ENCODE measurements at regions not wholly inside any gene's neighbourhood (a gene's known extent, or its start where the extent isn't known, plus 50 kb on each side); places are given as distances from the start of the nearest gene placed in this dataset.
A peak's percentile ranks its signal among the peaks of the same experiment; 100 is the strongest.

GRCh38 chr2:173649527-173650219 is 295.0 kb downstream of the CDCA7 start:
- DNase-seq, result no peak

GRCh38 chr2:173651891-173652290 is 297.2 kb downstream of the CDCA7 start:
- no peak for DNase-seq

- peak; percentile 38 for DNase-seq
Observed at GRCh38 chr2:173652311-173652710, 297.6 kb downstream of the CDCA7 start.

GRCh38 chr2:173652767-173653431 is 298.2 kb downstream of the CDCA7 start:
- peak; percentile 97 for DNase-seq

- DNase-seq, result no peak
Observed at GRCh38 chr2:173653432-173653805, 298.7 kb downstream of the CDCA7 start.

- DNase-seq, result no peak
Observed at GRCh38 chr2:173654161-173654895, 299.7 kb downstream of the CDCA7 start.

GRCh38 chr2:173654896-173655265 is 300.2 kb downstream of the CDCA7 start:
- DNase-seq, result no peak

GRCh38 chr2:173656086-173656485 is 301.4 kb downstream of the CDCA7 start:
- no peak for DNase-seq

GRCh38 chr2:173657996-173658717 is 303.5 kb downstream of the CDCA7 start:
- peak; percentile 84 for DNase-seq

GRCh38 chr2:173658946-173659371 is 304.3 kb downstream of the CDCA7 start:
- DNase-seq, result no peak

GRCh38 chr2:173659509-173659908 is 304.8 kb downstream of the CDCA7 start:
- DNase-seq, result no peak

GRCh38 chr2:173661586-173661985 is 303.6 kb downstream of the SP3 start:
- DNase-seq, result no peak

GRCh38 chr2:173663353-173663752 is 301.8 kb downstream of the SP3 start:
- no peak for DNase-seq

- no peak for DNase-seq
Observed at GRCh38 chr2:173663835-173664512, 301.2 kb downstream of the SP3 start.

GRCh38 chr2:173664513-173664910 is 300.7 kb downstream of the SP3 start:
- no peak for DNase-seq

- no peak for DNase-seq
Observed at GRCh38 chr2:173666171-173666888, 298.8 kb downstream of the SP3 start.

GRCh38 chr2:173667014-173667413 is 298.2 kb downstream of the SP3 start:
- no peak for DNase-seq

- DNase-seq, result no peak
Observed at GRCh38 chr2:173667415-173667814, 297.8 kb downstream of the SP3 start.

GRCh38 chr2:173669271-173669853 is 295.8 kb downstream of the SP3 start:
- DNase-seq, result no peak

- DNase-seq, result no peak
Observed at GRCh38 chr2:173669888-173670287, 295.3 kb downstream of the SP3 start.

- no peak for DNase-seq
Observed at GRCh38 chr2:173672573-173673340, 292.4 kb downstream of the SP3 start.
